ENCODE measurements at regions not wholly inside any gene's neighbourhood (a gene's known extent, or its start where the extent isn't known, plus 50 kb on each side); places are given as distances from the start of the nearest gene placed in this dataset.

DNA sequence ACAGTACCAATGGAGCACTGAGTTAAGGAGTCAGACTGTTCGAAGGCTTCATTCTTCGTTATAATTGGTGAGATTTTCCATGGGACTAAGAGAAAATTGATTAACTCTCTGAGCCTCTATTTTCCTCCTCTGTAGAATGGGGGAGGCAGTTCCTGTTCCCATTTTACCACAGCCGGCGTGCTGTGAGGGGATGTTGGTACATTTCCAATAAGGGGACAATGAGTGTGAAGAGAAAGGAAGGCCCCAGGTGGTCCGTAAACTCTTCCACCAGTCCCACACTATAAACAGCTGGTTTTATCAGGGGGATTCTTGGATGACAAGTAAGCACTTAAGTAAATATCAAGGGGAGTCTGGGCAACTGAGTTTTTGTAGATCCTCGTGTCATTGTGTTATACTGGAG lies 109.9 kb downstream of the DAD1 start:
- TF ChIP-seq, protein P1, sequence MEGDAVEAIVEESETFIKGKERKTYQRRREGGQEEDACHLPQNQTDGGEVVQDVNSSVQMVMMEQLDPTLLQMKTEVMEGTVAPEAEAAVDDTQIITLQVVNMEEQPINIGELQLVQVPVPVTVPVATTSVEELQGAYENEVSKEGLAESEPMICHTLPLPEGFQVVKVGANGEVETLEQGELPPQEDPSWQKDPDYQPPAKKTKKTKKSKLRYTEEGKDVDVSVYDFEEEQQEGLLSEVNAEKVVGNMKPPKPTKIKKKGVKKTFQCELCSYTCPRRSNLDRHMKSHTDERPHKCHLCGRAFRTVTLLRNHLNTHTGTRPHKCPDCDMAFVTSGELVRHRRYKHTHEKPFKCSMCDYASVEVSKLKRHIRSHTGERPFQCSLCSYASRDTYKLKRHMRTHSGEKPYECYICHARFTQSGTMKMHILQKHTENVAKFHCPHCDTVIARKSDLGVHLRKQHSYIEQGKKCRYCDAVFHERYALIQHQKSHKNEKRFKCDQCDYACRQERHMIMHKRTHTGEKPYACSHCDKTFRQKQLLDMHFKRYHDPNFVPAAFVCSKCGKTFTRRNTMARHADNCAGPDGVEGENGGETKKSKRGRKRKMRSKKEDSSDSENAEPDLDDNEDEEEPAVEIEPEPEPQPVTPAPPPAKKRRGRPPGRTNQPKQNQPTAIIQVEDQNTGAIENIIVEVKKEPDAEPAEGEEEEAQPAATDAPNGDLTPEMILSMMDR (IDR thresholded peaks at IDR 0.05): no peak
- 58 to 72% methylated on average over 6 of the region's 6 CpGs for WGBS, 2 donors
- Histone ChIP-seq H3K4me1 (peaks cover 0 to 95% (median 58%) of the 10 kb centered on the region in 9 donors), H3K4me3 (no peak overlapping the region), H3K27me3 (no peaks in the 10 kb centered on the region), H3K9me3 (no peaks in the 10 kb centered on the region), H3K27ac (peak overlapping the region in 2 of 10 donors; percentile 1 to 52), H3K36me3 (no peaks in the 10 kb centered on the region)
- ATAC-seq (no peak), DNase-seq (no peak)
- intact Hi-C loops (cut with DNase I): loop anchor here in 1 of 10 donors (5.0 kb wide), 1 partner anchor 162 kb away; no protein-coding TSS in a partner anchor

DNA sequence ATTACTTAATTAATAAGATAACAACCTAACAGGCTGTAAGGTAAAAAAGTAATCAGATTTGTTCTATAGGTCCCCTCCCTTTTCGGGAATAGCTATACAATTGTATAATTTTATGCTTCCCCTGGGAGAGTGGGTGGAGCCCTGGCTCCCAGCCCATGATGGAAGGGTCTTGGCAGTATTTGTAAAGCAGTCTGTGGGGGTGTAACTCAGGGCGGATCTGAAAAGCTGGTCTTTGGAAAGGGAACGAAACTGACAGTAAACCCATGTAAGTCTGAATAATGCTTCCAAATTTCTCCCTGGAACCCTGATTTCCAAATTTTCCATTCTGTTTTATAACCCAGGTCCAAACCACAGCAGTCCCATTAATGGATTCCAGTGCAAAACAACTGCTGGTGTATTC lies 110.4 kb downstream of the DAD1 start:
- H3K9me3 ChIP-seq: no peaks in the 10 kb centered on the region
- peak in 6 of 8 donors; percentile 36 to 69 (median 48) for ATAC-seq
- 34 to 50% methylated on average over 3 of the region's 3 CpGs for WGBS, 2 donors
- no peaks in the 10 kb centered on the region for H3K27me3 ChIP-seq
- TF ChIP-seq, protein P1 (IDR thresholded peaks at IDR 0.05): no peak
- H3K36me3 ChIP-seq: no peaks in the 10 kb centered on the region
- H3K4me1 ChIP-seq: peaks cover 0 to 94% (median 55%) of the 10 kb centered on the region in 9 donors
- DNase-seq: peak; percentile 35 to 53
- no peak overlapping the region for H3K4me3 ChIP-seq
- peak overlapping the region in 3 of 10 donors; percentile 1 to 52 (median 10) for H3K27ac ChIP-seq
- intact Hi-C loops (cut with DNase I): loop anchor here in 1 of 10 donors (5.0 kb wide), 1 partner anchor 161 kb away; no protein-coding TSS in a partner anchor

DNA sequence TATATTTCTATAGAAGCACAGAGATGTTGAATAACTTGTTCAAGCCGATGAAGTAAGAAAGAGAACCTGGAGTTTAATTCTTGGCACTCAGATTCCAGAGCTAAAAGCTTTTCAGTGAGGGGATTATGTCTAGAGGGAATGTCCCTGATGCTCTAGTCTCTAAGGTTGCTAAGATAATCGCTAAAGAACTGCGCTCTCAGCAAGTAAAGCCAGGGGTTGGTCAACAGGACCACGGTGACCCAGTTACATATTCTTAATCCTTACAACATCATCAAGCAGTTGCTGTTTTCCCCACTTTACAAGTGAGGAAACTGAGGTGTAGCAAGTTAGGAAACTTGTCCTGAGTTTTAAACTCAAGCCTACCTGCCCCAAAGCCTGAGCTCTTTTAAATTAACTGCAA lies 110.8 kb downstream of the DAD1 start:
- intact Hi-C loops (cut with DNase I): loop anchor here in 1 of 10 donors (5.0 kb wide), 1 partner anchor 161 kb away; no protein-coding TSS in a partner anchor
- TF ChIP-seq, protein P1 (IDR thresholded peaks at IDR 0.05): no peak
- ATAC-seq (no peak), DNase-seq (no peak)
- Histone ChIP-seq H3K4me1 (peaks cover 0 to 93% (median 55%) of the 10 kb centered on the region in 9 donors), H3K4me3 (no peak overlapping the region), H3K27me3 (no peaks in the 10 kb centered on the region), H3K36me3 (no peaks in the 10 kb centered on the region), H3K27ac (peak overlapping the region in 2 of 10 donors; percentile 1 to 52), H3K9me3 (no peaks in the 10 kb centered on the region)
- WGBS, 2 donors: 79 to 83% methylated on average over 4 of the region's 4 CpGs

DNA sequence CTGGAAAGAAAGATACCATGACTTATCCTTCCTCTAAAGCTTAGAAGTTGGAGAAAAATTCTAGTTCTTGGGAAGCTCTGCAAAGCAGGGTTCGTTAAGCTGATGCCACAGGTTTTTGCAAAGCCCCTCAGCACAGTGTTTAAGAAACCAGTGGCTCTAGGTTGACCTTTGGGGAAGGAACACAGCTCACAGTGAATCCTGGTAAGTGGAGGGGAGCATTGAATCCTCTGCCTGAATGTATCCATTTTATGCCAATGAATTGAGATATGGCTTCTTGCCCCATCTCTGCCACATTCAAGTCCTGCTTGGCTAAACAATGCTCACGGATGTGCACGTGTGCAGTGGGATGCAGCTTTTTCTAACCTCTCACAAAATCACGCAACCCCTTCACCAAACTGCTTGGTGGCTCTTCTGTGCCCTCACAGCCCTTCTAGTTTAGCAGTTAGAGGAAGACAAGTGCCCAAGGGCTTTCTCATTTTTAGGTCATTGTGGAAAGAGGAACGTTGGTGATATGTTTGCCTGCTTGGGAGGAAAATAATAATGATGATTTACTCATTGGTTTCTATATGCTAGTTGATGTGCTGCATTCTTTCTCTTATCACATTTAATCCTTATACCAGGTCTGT lies 111.3 kb downstream of the DAD1 start:
- Histone ChIP-seq H3K4me1 (peaks cover 3 to 93% (median 50%) of the 10 kb centered on the region in 9 donors), H3K27ac (peak overlapping the region in 2 of 10 donors; percentile 2 to 10), H3K9me3 (no peaks in the 10 kb centered on the region), H3K27me3 (no peaks in the 10 kb centered on the region), H3K36me3 (no peaks in the 10 kb centered on the region), H3K4me3 (no peak overlapping the region)
- DNase-seq (no peak), ATAC-seq (no peak)
- TF ChIP-seq, protein P1 (IDR thresholded peaks at IDR 0.05): no peak
- 88% methylated on average over 5 of the region's 5 CpGs for WGBS, 2 donors
- intact Hi-C loops (cut with DNase I): loop anchor here in 1 of 10 donors (5.0 kb wide), 1 partner anchor 160 kb away; no protein-coding TSS in a partner anchor
